HepG2 (cell line): ENCODE measurements at regions not wholly inside any gene's neighbourhood (a gene's known extent, or its start where the extent isn't known, plus 50 kb on each side); places are given as distances from the start of the nearest gene placed in this dataset.

Experiments used
- ARID4A ChIP-seq: sonication (generic); formaldehyde crosslinking; IDR thresholded peaks from 2 replicates; pipeline ENCODE4 v1.5.0; 2020; ENCODE audit warnings: mild to moderate bottlenecking, missing genetic modification reagents, borderline replicate concordance
- TF ChIP-seq, protein P1 (sequence below): sonication (generic); formaldehyde crosslinking; conservative IDR thresholded peaks from 2 replicates; pipeline ENCODE4 v1.4.0; 2020; ENCODE audit warnings: mild to moderate bottlenecking, missing genetic modification reagents, moderate library complexity
- TF ChIP-seq, protein P2 (sequence below): IDR thresholded peaks from 2 replicates; pipeline ENCODE4 v1.6.1; 2016; ENCODE audit warnings: low read depth, missing genetic modification reagents, missing compliant biosample characterization
- TF ChIP-seq, protein P3 (sequence below): sonication (generic); formaldehyde crosslinking; IDR thresholded peaks from 2 replicates; pipeline ENCODE4 v1.4.0; 2020; ENCODE audit warnings: mild to moderate bottlenecking, low read depth, missing genetic modification reagents

DNA sequence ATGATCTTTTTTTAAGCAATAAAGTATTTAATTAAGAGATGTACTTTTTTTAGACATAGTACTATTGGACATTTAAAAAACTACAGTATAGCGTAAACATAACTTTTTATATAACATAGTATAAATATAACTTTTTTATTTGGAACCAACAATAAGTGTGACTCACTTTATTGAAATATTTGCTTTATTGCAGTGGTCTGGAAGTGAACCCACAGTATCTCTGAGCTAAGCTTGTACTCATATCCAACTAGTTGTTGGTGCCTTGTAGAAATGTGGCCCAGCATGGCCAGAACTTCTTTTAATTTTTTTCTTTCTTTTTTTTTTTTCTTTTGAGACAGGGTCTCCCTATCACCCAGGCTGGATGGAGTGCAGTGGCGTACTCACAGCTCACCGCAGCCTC lies 61.5 kb upstream of the GALNT10 start (continued):
- TF ChIP-seq, protein P1, sequence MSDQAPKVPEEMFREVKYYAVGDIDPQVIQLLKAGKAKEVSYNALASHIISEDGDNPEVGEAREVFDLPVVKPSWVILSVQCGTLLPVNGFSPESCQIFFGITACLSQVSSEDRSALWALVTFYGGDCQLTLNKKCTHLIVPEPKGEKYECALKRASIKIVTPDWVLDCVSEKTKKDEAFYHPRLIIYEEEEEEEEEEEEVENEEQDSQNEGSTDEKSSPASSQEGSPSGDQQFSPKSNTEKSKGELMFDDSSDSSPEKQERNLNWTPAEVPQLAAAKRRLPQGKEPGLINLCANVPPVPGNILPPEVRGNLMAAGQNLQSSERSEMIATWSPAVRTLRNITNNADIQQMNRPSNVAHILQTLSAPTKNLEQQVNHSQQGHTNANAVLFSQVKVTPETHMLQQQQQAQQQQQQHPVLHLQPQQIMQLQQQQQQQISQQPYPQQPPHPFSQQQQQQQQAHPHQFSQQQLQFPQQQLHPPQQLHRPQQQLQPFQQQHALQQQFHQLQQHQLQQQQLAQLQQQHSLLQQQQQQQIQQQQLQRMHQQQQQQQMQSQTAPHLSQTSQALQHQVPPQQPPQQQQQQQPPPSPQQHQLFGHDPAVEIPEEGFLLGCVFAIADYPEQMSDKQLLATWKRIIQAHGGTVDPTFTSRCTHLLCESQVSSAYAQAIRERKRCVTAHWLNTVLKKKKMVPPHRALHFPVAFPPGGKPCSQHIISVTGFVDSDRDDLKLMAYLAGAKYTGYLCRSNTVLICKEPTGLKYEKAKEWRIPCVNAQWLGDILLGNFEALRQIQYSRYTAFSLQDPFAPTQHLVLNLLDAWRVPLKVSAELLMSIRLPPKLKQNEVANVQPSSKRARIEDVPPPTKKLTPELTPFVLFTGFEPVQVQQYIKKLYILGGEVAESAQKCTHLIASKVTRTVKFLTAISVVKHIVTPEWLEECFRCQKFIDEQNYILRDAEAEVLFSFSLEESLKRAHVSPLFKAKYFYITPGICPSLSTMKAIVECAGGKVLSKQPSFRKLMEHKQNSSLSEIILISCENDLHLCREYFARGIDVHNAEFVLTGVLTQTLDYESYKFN (CRISPR knock-in tag) = no peak
- TF ChIP-seq, protein P2, sequence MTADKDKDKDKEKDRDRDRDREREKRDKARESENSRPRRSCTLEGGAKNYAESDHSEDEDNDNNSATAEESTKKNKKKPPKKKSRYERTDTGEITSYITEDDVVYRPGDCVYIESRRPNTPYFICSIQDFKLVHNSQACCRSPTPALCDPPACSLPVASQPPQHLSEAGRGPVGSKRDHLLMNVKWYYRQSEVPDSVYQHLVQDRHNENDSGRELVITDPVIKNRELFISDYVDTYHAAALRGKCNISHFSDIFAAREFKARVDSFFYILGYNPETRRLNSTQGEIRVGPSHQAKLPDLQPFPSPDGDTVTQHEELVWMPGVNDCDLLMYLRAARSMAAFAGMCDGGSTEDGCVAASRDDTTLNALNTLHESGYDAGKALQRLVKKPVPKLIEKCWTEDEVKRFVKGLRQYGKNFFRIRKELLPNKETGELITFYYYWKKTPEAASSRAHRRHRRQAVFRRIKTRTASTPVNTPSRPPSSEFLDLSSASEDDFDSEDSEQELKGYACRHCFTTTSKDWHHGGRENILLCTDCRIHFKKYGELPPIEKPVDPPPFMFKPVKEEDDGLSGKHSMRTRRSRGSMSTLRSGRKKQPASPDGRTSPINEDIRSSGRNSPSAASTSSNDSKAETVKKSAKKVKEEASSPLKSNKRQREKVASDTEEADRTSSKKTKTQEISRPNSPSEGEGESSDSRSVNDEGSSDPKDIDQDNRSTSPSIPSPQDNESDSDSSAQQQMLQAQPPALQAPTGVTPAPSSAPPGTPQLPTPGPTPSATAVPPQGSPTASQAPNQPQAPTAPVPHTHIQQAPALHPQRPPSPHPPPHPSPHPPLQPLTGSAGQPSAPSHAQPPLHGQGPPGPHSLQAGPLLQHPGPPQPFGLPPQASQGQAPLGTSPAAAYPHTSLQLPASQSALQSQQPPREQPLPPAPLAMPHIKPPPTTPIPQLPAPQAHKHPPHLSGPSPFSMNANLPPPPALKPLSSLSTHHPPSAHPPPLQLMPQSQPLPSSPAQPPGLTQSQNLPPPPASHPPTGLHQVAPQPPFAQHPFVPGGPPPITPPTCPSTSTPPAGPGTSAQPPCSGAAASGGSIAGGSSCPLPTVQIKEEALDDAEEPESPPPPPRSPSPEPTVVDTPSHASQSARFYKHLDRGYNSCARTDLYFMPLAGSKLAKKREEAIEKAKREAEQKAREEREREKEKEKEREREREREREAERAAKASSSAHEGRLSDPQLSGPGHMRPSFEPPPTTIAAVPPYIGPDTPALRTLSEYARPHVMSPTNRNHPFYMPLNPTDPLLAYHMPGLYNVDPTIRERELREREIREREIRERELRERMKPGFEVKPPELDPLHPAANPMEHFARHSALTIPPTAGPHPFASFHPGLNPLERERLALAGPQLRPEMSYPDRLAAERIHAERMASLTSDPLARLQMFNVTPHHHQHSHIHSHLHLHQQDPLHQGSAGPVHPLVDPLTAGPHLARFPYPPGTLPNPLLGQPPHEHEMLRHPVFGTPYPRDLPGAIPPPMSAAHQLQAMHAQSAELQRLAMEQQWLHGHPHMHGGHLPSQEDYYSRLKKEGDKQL (CRISPR knock-in tag) = no peak
- TF ChIP-seq ARID4A (CRISPR knock-in tag) = no peak
- TF ChIP-seq, protein P3, sequence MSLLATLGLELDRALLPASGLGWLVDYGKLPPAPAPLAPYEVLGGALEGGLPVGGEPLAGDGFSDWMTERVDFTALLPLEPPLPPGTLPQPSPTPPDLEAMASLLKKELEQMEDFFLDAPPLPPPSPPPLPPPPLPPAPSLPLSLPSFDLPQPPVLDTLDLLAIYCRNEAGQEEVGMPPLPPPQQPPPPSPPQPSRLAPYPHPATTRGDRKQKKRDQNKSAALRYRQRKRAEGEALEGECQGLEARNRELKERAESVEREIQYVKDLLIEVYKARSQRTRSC = no peak
- TF ChIP-seq, all 625 proteins: peak for 0
